GM18507 (cell line): ENCODE measurements at regions not wholly inside any gene's neighbourhood (a gene's known extent, or its start where the extent isn't known, plus 50 kb on each side); places are given as distances from the start of the nearest gene placed in this dataset.

Experiments
- DNase-seq: peaks from one replicate; pipeline ENCODE4 v3.0.0; 2011; ENCODE audit warnings: low read depth; ENCODE audit not compliant: insufficient read length; ENCODE audit errors: extremely low spot score
- FAIRE-seq: peaks from 2 replicates; lab custom pipeline; 2011; peaks lifted over from hg19 to GRCh38; lab: Jason Lieb, UNC

DNA sequence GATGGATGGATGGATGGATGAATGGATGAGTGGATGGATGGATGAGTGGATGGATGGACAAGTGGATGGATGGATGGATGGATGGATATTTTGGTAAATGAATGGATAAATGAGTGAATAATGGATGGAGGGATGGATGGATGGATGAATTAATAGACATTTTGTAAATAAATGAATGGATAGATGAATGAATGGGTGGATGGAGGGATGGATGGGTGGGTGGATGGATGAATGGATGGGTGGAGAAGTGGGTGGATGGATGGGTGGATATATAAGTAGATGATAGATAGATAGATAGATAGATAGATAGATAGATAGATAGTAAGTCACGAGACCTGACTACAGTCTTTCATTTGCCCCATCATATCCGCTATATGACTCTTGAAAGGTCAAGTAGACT is 82.7 kb upstream of the OLFM1 start:
- FAIRE-seq (no peak), DNase-seq (no peak)

DNA sequence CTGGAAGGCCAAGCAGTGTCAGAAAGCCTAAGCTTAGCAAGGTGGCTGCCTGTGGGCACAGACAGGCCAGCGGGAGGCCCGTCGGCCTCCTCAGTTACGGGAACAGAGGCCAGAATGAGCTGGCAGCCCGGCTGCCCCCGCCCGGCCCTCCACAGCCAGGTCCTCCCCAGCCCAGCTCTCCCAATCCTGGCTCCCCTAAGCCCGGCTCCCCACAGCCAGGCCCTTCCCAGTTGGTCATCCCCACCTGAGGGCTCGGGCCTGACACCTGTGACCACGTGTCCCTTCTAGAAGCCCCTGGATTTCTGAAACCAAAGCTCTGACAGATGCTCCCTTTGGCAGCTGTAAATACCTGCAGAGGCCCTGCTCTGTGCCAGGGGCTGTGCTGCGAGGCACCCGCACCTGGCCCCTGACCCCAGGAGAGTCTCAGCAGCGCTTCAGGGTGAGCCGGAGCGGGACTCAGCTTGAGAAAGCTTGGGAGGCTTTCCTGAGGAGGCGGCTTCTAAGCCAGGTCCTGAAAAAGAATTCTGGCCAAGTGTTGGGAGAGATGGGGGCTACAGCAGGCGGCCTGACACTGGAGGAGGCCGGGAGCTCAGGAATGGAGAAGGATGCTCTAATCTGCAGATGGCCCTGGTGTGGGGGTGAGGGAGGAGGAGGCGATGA is 80.4 kb upstream of the OLFM1 start:
- DNase-seq (no peak), FAIRE-seq (no peak)

DNA sequence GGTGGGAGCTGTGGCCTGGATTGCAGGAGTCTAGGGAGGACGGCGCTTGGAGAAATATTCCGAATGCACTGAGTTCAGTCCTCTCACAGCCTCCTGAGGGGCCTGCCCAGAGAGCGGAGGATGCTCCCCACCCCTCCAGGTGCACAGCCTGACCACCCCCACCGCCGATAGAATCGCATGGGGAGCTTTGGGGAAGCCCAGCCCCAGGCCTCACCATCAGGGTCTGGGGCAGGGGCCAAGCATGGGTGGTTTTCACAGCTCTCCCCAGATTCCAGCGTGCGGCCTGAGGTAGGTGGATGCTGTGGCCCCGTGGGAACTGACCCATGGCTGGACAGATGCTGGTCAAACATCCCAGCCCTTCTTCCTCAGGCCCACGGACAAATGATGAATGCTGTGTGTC is 79.9 kb upstream of the OLFM1 start:
- DNase-seq: no peak
- no peak for FAIRE-seq

DNA sequence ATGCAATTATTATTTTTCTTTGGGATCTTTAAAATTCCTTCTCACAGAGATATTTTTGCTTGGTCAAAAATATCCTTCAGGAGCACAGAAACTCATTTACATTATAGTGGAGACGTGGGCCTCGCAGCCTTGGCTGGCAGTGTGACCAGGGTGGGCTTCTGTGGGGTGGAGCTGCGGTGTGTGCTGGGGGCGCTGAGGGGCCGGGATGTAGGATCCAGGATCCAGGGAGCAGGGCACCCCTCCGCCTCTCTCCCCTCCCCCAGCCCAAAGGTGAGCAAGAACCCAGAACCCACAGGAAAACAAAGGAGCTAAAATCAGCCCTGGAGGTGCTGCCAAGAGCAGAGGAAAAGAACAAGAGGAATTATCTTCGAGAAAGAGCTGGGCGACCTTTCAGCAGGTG is 79.1 kb upstream of the OLFM1 start:
- no peak for FAIRE-seq
- DNase-seq: no peak

DNA sequence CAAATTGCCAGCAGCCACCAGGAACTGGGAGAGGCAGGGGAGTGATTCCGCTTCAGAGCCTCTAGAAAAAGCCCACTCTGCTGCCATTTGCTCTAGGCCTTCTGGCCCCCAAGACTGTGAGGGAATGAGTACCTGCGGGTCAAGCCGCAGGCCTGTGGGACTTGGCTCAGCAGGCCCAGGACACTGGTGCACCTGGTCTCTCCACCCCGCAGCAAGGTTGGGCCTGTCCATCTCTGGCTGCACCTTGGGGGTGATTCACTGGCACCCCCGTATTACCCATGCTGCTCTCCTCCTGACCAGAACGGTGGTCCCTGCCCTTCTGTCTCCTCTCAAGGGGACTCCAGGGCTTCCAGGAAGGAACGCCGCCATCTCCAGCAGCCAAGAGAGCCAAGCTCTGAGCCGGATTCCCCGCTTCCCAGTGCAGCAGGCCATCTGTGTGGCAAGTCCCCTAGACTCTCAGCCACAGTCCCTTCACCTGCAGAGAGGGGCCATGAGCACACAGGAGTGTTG is 78.4 kb upstream of the OLFM1 start:
- FAIRE-seq (no peak), DNase-seq (no peak)

DNA sequence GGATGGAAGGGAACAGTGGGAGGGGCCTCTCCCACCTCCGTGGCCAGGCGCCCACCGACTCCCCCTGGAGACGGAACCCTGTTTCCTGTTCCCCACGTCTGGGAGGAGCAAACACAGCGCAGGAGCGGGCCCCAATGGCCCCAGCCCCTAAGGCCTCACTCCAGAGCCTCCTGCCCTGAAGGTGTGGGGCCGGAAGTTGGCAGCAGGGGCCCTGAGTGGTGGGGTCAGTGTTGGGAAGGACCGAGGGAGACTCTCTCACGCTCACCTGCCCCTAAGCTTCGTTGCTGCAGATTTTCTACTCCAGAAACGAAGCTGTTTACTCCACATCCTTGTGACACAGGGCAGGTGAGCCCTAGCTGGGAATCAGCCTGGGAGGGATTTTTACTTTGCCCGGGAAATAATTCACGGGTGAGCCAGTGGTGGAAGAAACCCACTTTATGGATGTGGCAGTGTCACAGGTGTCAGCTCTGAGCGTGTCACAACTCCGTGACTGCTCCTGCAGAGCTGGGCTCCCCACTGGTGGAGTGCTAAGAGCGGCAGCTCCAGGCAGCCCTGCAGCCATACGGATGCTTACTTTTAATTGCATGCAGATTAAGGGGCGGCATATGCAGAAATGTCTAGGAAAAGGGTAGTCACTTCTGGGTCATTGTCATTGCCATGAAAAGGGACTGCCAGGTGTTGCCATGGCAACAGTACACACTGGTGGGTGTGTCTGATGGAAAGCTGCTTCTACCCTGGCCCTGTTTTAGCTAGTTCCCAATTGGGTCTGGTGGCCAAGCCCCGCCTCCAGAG is 77.5 kb upstream of the OLFM1 start:
- DNase-seq (no peak), FAIRE-seq (no peak)

DNA sequence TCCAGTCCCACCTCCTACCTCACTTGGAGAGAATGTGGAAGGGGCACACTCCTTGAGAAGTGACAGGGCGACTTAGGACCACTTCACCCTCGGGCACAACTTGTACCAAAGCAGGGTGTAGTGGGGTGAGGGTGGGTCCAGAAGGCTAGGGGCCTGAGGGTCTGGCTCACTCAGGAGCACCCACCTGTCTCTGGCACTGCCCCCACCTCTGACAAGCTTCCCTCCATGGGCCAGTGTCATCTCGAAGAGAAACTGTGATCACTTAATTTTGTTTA is 76.9 kb upstream of the OLFM1 start:
- no peak for DNase-seq
- FAIRE-seq: no peak

DNA sequence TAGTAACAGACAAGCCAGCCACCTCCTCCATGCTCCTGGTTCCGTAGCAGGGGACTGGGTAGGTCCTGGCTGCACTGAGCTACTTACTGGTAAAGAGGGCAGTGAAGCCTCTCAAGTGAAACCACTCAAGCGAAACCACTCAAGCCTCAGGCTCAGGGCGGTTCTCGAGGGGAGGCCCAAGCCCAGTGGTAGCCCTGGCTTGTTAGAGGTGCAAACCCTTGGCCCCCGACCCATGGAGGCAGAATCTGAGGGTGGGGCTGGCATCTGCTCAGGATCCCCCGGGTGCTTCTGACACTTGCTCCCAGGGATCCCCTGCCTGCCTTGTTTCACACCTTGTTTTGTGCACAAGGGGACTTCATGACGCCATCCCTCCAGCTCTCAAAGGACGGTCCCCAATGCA is 76.5 kb upstream of the OLFM1 start:
- DNase-seq (no peak), FAIRE-seq (no peak)

DNA sequence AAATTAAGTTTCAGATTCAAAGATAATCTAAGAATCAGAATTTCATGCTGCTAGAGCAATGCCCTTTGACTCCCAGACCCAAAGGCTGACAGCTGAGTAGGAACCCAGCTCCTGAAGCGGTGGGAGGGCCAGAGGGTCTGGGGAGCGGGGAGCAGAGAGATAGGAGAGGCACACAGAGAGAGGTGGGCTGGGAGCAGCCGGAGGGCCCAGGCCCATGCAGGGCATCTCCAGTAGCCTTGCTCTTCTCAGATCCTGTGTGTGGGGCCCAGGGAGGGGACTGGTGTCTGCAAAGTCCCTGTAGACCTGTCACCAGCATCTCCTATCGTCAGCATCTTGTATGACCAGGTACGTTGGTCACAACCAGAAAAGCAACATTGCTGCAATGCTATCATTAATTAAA is 75.3 kb upstream of the OLFM1 start:
- FAIRE-seq (no peak), DNase-seq (no peak)

DNA sequence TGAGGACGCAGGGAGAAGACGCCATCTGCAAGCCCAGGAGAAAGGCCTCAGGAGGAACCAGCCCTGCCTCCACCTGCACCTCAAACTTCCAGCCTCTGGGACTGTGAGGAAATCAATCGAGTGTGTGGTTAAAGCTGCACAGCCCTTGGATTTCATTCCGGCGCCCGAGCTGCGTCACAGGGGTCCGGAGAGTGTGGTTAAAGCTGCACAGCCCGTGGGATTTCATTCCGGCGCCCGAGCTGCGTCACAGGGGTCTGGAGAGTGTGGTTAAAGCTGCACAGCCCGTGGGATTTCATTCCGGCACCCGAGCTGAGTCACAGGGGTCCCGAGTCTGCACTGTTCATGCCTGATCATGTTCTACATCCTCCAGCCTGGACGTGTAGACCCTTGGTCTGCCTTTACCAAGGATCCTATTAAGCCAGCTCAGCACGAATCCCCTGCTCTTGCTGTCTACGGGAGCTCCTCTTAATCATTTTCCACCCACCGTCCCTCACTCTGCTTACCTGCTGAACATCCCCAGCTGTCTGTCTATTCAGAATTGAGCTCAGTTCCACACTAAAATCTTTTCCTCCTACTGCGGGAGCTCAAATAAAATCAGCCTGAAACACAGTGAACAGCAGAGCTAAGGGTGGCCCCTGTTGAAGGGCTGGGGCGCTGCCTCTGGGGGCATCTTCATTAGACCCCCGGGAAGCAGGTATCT is 73.0 kb upstream of the OLFM1 start:
- no peak for DNase-seq
- FAIRE-seq: no peak

DNA sequence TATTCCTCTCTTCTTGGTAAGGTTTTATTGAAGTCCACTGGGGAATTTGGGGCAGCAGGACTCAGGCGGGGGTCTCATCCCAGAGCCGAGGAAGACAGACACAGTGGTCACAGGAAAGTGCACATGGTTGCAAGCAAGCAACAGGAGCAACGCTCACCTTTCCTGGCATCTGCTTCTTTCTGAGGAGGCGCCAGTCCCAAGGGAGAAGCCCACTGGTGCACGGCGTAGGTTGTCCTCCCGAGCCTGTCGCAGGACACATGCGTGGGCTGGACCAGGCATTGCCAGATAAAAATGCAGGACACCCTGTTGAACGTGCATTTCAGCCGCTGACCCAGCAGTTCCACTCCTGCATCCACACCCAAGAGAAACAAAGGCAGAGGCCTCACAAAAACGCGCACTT is 72.4 kb upstream of the OLFM1 start:
- FAIRE-seq (no peak), DNase-seq (no peak)

DNA sequence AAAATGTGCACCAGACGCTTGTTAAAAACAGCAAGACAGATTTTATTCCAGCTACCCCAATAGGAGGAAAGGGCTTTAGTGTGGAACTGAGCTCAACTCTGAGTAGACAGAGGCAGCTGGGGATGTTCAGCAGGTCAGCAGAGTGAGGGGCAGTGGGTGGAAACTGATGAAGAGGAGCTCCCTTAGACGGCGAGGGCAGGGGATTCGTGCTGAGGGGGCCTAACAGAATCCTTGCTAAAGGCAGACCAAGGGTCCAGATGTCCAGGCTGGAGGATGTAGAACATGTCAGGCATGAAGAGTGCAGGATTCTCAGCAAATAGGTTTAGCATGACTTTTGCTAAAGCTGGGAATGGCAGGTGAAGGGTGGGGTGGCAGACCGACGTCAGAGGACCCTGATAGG is 71.9 kb upstream of the OLFM1 start:
- no peak for FAIRE-seq
- no peak for DNase-seq

DNA sequence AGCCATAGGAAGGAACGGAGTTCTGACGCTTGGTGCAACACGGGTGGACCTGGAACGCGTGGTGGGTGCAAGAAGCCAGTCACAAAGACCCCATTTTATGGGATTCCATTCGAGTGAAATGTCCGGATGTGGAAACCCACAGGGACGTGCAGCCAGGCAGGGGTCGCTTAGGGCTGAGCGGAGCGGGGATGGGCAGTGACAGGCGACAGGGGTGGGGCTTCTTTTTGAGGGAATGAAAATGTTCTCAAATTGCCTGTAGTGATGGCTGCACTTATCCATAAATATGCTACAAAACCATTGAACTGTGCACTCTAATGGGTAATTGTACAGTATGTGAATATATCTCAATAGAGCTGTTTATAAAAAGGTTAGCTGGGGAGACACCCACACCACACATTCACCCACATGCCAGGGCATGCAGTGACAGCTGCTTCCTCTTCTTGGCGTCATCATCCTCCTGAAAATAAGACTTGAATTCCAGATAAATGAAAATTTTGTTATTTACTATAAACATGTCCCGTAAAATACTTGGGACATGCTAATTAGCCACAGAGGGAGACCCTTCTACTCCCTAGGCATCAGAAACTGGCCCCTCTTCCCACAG is 71.3 kb upstream of the OLFM1 start:
- FAIRE-seq: no peak
- DNase-seq: no peak

DNA sequence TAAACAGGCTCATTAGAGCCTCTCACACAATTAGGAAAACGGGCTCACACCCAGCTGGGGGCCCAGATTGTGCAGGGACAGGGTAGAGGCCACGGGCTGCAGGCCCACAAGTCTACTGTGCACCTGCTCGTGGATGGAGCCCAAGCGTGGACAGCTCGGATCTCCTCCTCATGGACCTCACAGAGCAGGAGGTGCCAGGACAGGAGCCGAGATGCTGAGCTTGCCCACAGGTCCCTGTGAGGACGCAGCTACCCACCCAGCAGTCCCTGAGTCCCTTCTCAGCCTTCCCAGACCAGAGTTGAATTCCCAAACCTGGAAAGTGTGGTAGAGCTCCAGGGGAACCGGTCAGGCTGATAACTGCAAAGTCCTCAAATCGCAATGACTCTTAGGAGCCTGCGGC is 70.6 kb upstream of the OLFM1 start:
- DNase-seq (no peak), FAIRE-seq (no peak)

DNA sequence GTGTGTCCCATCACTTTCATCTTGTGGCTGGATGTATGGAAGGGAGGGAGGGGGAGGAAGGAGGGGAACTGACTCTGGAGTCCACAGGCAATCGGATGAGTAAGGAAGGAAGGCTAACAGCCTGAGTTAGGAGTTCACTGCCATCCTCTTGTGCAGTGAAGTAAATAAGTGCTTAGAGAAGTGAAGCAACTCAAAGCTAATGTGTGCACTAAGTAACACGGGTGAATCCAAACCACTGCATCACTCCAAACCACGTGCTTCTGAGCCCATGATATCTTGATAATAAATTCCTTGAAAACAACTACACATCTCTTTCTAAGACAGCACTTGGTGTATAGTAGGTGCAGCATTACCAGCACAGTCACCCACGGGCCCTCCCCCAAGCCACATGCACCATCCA is 69.6 kb upstream of the OLFM1 start:
- no peak for FAIRE-seq

DNA sequence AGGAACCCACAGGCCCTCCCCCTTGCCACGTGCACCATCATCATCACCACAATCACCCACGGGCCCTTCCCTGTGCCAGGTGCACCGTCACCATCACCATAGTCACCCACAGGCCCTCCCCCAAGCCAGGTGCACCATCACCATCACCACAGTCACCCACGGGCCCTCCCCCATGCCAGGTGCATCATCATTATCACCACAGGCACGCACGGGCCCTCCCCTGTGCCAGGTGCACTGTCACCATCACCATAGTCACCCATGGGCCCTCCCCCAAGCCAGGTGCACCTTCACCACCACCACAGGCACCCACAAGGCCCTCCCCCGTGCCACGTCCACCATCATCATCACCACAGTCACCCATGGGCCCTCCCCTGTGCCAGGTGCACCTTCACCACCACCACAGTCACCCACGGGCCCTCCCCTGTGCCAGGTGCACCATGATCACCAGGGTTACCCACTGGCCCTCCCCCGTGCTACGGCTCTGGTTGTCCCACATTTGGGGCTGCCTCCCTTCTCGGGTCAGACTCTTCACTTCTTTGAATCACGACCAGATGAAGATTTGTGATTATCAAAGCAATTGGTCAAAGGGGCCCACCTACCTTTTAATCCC is 69.1 kb upstream of the OLFM1 start:
- FAIRE-seq: no peak
- no peak for DNase-seq

More for the DNA sequence above, 69.6 kb upstream of the OLFM1 start:
- no peak for DNase-seq

DNA sequence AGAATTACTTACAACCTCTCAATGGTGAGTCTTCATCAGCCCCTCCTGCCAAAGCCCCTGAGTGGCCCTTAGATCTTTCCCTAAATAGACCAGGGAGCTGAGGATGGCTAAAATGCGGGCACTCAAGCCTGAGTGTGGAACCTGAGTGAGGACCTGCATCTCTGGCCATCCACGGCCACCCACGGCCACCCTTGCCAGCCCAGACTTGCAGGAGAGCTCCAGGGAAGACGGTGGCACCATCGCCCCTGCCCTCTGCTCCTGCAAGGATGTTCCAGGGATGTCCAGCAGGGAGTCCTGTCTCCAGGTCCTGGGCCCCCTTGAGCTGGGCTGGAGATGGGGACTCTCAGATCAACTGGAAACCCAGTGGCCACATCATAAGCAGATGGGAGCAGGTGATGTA is 68.2 kb upstream of the OLFM1 start:
- FAIRE-seq: no peak
- DNase-seq: no peak

DNA sequence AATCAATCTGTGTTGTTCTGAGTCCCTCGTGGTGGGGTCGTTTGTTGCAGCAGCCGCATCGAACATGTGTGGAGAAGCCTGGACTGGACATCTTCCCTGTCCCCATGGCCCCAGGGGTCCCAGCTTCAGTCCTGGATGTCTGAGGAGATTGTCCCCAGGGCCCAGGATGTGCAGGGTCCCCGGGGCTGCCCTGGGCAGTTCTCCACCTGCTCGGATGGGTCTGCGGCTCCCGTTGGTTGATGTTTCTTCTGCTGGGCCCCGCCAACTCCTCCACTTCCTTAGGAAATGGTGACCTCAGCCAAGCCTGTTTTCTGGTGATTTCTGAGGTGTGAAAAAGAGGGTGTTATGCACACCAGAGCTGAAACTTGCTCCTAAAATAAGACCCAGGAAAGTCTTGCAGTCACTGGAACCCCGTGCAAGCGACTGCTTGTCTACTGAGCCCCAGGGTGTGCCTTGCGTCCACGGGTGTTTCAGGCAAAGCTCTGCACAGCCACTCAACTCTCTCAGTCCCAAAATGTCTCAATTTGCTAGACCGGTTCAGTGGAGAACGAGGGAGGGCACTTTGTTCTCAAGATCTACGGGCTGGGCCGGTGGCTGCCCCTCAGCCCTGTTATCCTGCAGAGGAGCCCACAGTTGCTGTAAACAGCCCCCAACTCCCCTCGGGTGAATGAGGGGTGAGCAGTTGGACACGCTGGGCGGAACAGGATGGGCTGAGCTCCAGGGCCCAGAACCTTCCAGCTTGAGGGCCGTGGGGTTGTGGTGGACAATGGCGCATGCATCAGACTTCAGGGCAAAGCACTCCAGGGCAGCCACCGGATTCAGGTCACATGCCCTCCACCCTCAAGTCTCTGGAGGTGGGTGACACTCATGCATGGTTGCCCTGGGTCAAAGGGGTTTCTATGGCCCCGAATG is 66.7 kb upstream of the OLFM1 start:
- DNase-seq (no peak), FAIRE-seq (no peak)

DNA sequence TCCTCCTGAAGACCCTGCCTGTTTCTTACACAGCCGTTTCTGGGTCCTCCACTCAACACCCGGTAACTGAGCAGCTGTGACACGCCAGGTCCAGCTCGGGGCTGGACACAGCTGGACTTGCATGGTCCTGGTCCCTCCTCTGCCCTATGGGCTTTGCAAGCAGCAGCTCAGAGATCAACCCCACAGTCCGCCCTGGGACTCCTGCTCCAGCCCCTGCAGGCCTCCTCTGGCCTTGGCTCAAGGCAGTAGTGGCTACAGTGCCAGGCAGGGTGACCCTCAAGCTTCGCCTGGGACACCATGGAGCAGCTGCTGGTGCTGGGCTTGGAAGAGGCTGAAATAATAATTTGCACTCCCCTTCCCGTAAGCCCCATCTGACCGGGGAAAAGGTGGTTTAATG is 66.1 kb upstream of the OLFM1 start:
- FAIRE-seq: no peak
- no peak for DNase-seq
